ENCODE measurements at regions not wholly inside any gene's neighbourhood (a gene's known extent, or its start where the extent isn't known, plus 50 kb on each side); places are given as distances from the start of the nearest gene placed in this dataset.

GRCh38 chr4:120498678-120499077 lies 423.8 kb downstream of the PRDM5 start:
- no peak for DNase-seq
- no peak overlapping the region for H3K27ac Mint-ChIP-seq
- no peak for ATAC-seq
- H3K27me3 Mint-ChIP-seq = no peaks in the 10 kb centered on the region
- no peaks in the 10 kb centered on the region for H3K36me3 Mint-ChIP-seq (ENCODE audit: low read depth)
- no peaks in the 10 kb centered on the region for H3K4me1 Mint-ChIP-seq
- H3K4me3 Mint-ChIP-seq = no peak overlapping the region
- H3K9me3 Mint-ChIP-seq = no peaks in the 10 kb centered on the region

- H3K9me3 Mint-ChIP-seq = peaks cover 5% of the 10 kb centered on the region
- no peaks in the 10 kb centered on the region for H3K4me1 Mint-ChIP-seq
- DNase-seq = no peak
- H3K27me3 Mint-ChIP-seq = no peaks in the 10 kb centered on the region
- no peak overlapping the region for H3K27ac Mint-ChIP-seq
- no peaks in the 10 kb centered on the region for H3K36me3 Mint-ChIP-seq (ENCODE audit: low read depth)
- no peak for ATAC-seq
- H3K4me3 Mint-ChIP-seq = no peak overlapping the region
Measured at GRCh38 chr4:120491481-120491880, 424.8 kb upstream of the MAD2L1 start.

- Mint-ChIP-seq H3K9me3 (peaks cover 4% of the 10 kb centered on the region), H3K4me1 (no peaks in the 10 kb centered on the region), H3K27ac (no peak overlapping the region), H3K4me3 (no peak overlapping the region), H3K27me3 (no peaks in the 10 kb centered on the region), H3K36me3 (ENCODE audit: low read depth) (no peaks in the 10 kb centered on the region)
- no peak for ATAC-seq
- DNase-seq = no peak
Measured at GRCh38 chr4:120481756-120482155, 415.1 kb upstream of the MAD2L1 start.

DNA sequence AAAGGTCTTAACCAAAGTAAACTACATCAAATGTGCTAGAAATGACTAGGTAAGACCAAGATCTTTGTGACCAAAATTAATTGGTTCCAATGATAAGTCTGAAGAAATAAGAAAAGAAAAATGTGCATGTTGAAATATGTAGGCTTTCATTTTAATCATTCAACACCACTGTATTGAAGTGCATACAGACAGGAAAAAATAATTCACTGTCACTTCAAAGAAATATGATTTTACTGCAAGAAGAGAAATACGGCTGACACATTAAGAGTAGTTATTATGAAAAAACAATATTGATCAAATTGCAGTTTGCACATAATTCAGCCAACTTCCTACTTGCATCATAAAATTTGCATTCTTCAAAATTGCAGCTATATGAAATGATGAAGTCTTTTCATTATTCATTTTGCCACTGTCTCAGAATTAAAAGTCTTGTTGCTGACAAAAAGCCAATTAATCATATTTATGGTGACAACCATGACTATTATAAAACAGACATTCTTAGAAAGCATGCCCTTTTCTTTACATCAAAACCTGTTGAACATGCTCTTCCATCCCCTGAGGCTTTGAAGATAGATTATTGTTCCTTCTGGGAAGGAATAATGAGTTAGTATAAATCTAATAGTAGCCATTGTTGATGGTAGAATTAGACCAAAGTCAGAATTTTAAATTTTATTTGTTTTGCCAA lies 405.9 kb upstream of the MAD2L1 start:
- Mint-ChIP-seq H3K36me3 (ENCODE audit: low read depth) (no peaks in the 10 kb centered on the region), H3K4me1 (no peaks in the 10 kb centered on the region), H3K9me3 (no peaks in the 10 kb centered on the region), H3K4me3 (no peak overlapping the region), H3K27me3 (no peaks in the 10 kb centered on the region), H3K27ac (no peak overlapping the region)
- ATAC-seq (no peak), DNase-seq (no peak)

- Mint-ChIP-seq H3K4me3 (no peak overlapping the region), H3K36me3 (ENCODE audit: low read depth) (no peaks in the 10 kb centered on the region), H3K4me1 (no peaks in the 10 kb centered on the region), H3K9me3 (peaks cover 17% of the 10 kb centered on the region), H3K27me3 (no peaks in the 10 kb centered on the region), H3K27ac (no peak overlapping the region)
- DNase-seq (no peak), ATAC-seq (no peak)
Measured at GRCh38 chr4:120466429-120466828, 399.8 kb upstream of the MAD2L1 start.

DNA sequence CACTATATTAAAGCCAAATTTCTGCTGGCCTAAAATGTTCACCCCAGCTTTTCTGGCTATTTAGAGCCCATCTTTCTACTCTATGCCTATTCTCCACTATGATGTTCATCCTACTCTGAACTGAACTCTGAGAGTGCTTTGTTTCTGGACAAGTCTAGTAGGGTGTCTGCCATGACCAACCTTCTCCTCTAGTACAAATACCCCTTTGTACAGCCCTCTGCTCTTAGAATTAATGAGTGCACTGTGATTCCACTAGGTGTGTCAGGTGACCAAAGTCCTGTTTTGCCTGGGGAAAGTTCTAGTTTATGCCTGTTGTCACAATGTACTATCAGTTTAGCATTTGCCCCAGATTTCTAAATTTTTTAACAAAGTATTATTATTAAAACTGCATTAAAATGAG lies 388.1 kb upstream of the MAD2L1 start:
- Mint-ChIP-seq H3K36me3 (ENCODE audit: low read depth) (no peaks in the 10 kb centered on the region), H3K4me3 (no peak overlapping the region), H3K27me3 (peaks cover 6% of the 10 kb centered on the region), H3K9me3 (no peaks in the 10 kb centered on the region), H3K27ac (no peak overlapping the region), H3K4me1 (no peaks in the 10 kb centered on the region)
- ATAC-seq (no peak), DNase-seq (no peak)

GRCh38 chr4:120452536-120452935 lies 385.9 kb upstream of the MAD2L1 start:
- H3K27me3 Mint-ChIP-seq = peaks cover 6% of the 10 kb centered on the region
- ATAC-seq = no peak
- no peak overlapping the region for H3K4me3 Mint-ChIP-seq
- no peaks in the 10 kb centered on the region for H3K36me3 Mint-ChIP-seq (ENCODE audit: low read depth)
- no peaks in the 10 kb centered on the region for H3K9me3 Mint-ChIP-seq
- no peak for DNase-seq
- no peak overlapping the region for H3K27ac Mint-ChIP-seq
- no peaks in the 10 kb centered on the region for H3K4me1 Mint-ChIP-seq

DNA sequence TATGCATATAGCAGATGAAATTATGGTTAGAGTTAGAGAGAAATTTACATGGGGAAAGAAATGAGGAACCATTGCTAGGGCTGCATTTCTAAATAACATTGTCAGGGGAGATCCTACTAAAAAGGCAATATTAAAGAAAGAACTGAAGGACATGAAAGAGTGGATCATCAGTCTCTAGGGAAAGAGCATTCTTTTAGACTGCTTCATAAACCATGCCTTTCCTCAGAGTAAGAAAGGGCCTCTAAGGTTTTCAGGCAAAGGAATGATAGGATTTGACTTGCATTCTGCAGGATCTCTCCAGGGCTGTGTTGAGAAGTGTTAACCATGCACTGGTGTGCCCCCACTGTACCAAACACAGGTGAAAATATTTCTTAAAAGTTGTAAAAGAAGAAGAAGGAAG lies 385.4 kb upstream of the MAD2L1 start:
- ATAC-seq (no peak), DNase-seq (no peak)
- Mint-ChIP-seq H3K4me1 (no peaks in the 10 kb centered on the region), H3K4me3 (no peak overlapping the region), H3K9me3 (no peaks in the 10 kb centered on the region), H3K27ac (no peak overlapping the region), H3K36me3 (ENCODE audit: low read depth) (no peaks in the 10 kb centered on the region), H3K27me3 (peaks cover 6% of the 10 kb centered on the region)

DNA sequence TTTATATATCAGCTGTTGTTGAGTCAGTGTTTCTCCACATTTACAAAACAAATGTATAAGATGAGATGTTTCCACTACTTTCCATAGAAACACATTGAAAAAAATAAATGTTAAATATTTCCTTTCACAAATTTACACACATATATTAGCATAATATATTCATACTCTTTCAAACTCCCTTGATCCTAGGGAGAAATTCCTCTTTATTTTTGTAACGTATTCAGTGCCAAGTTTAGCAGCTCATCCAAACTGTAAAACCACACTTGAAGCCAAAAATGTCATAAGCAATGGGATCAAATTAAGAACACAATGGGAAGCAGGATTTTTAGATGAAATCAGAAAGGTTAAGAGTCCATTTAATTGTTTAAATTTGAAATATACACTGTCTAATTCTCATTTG lies 381.1 kb upstream of the MAD2L1 start:
- no peaks in the 10 kb centered on the region for H3K36me3 Mint-ChIP-seq (ENCODE audit: low read depth)
- DNase-seq (no peak), ATAC-seq (no peak)
- no peaks in the 10 kb centered on the region for H3K4me1 Mint-ChIP-seq
- H3K4me3 Mint-ChIP-seq = no peak overlapping the region
- no peak overlapping the region for H3K27ac Mint-ChIP-seq
- peaks cover 4% of the 10 kb centered on the region for H3K27me3 Mint-ChIP-seq
- no peaks in the 10 kb centered on the region for H3K9me3 Mint-ChIP-seq

GRCh38 chr4:120446051-120446567 lies 379.5 kb upstream of the MAD2L1 start:
- ATAC-seq (no peak), DNase-seq (no peak)
- peaks cover 4% of the 10 kb centered on the region for H3K27me3 Mint-ChIP-seq
- H3K4me3 Mint-ChIP-seq = no peak overlapping the region
- no peaks in the 10 kb centered on the region for H3K4me1 Mint-ChIP-seq
- H3K9me3 Mint-ChIP-seq = no peaks in the 10 kb centered on the region
- H3K36me3 Mint-ChIP-seq (ENCODE audit: low read depth) = no peaks in the 10 kb centered on the region
- no peak overlapping the region for H3K27ac Mint-ChIP-seq

- Mint-ChIP-seq H3K36me3 (ENCODE audit: low read depth) (no peaks in the 10 kb centered on the region), H3K4me1 (no peaks in the 10 kb centered on the region), H3K4me3 (no peak overlapping the region), H3K9me3 (no peaks in the 10 kb centered on the region), H3K27me3 (no peaks in the 10 kb centered on the region), H3K27ac (no peak overlapping the region)
- ATAC-seq = no peak
- no peak for DNase-seq
Measured at GRCh38 chr4:120445186-120445585, 378.5 kb upstream of the MAD2L1 start.

DNA sequence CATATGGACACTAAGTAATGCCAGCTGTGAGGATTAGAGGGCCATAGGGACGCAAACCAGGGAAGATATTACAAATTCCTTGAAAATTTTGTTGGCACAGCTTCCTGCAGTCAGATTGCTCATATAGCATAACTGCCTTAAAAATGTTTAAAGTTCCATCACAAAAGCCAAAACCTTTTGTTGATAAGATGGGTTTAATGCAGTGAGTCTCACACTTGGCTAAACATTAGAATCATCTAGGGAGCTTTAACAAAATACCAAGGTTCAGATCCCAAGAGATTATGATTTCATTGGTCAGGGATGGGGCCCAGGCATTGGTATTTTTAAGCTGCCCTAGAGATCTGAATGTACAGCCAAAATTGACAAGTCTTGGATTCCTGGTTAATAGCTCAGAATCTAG lies 376.5 kb upstream of the MAD2L1 start:
- H3K27me3 Mint-ChIP-seq = no peaks in the 10 kb centered on the region
- no peak overlapping the region for H3K27ac Mint-ChIP-seq
- no peaks in the 10 kb centered on the region for H3K36me3 Mint-ChIP-seq (ENCODE audit: low read depth)
- no peaks in the 10 kb centered on the region for H3K9me3 Mint-ChIP-seq
- H3K4me1 Mint-ChIP-seq = no peaks in the 10 kb centered on the region
- ATAC-seq (no peak), DNase-seq (no peak)
- no peak overlapping the region for H3K4me3 Mint-ChIP-seq

DNA sequence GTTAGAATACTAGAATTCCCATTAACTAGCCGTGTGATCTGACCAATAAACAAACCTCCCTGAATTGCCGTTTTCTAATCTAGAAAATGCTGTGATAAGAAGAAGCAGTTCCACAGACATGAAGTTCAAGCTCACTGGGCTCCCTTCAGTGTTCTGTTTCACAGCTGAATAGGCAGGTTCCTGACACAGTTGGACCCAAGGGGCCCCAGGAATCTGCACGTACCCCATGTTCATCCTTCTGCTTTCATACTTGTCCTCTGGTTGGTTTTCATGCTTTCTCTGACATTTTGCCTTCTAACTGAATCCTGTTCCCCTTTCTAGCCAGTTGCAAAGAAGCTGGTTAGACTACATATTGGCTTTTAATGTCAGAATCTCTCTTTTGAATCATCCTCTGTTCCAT lies 374.1 kb upstream of the MAD2L1 start:
- no peak for DNase-seq
- H3K27me3 Mint-ChIP-seq = no peaks in the 10 kb centered on the region
- no peak overlapping the region for H3K4me3 Mint-ChIP-seq
- no peaks in the 10 kb centered on the region for H3K4me1 Mint-ChIP-seq
- H3K9me3 Mint-ChIP-seq = no peaks in the 10 kb centered on the region
- H3K36me3 Mint-ChIP-seq (ENCODE audit: low read depth) = no peaks in the 10 kb centered on the region
- no peak overlapping the region for H3K27ac Mint-ChIP-seq
- no peak for ATAC-seq

GRCh38 chr4:120435179-120435578 lies 368.5 kb upstream of the MAD2L1 start:
- no peak overlapping the region for H3K27ac Mint-ChIP-seq
- H3K4me3 Mint-ChIP-seq = no peak overlapping the region
- H3K27me3 Mint-ChIP-seq = no peaks in the 10 kb centered on the region
- no peaks in the 10 kb centered on the region for H3K36me3 Mint-ChIP-seq (ENCODE audit: low read depth)
- no peak for ATAC-seq
- no peaks in the 10 kb centered on the region for H3K4me1 Mint-ChIP-seq
- no peak for DNase-seq
- no peaks in the 10 kb centered on the region for H3K9me3 Mint-ChIP-seq

DNA sequence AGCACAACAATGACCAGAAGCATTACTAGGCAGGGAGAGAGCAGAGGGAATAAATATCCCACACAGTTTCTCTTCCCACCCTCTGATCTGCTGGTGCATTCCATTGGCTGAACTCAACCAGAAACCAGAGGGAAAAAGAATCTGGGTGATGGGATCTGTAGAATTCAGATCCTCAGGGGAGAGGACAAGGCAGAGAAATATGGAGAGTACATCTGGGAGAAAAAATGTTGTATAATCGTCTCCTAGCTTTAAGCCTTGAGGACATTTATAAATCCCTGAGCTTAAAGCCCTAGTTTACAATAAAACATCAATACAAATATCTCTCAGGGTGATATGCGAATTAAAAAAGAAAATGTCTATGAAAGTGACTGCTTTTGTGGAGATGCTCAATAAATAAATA lies 368.1 kb upstream of the MAD2L1 start:
- Mint-ChIP-seq H3K4me3 (no peak overlapping the region), H3K36me3 (ENCODE audit: low read depth) (no peaks in the 10 kb centered on the region), H3K27me3 (no peaks in the 10 kb centered on the region), H3K27ac (no peak overlapping the region), H3K9me3 (no peaks in the 10 kb centered on the region), H3K4me1 (no peaks in the 10 kb centered on the region)
- DNase-seq (no peak), ATAC-seq (no peak)

- no peaks in the 10 kb centered on the region for H3K36me3 Mint-ChIP-seq (ENCODE audit: low read depth)
- no peaks in the 10 kb centered on the region for H3K9me3 Mint-ChIP-seq
- ATAC-seq = no peak
- no peaks in the 10 kb centered on the region for H3K27me3 Mint-ChIP-seq
- H3K27ac Mint-ChIP-seq = no peak overlapping the region
- DNase-seq = no peak
- H3K4me1 Mint-ChIP-seq = no peaks in the 10 kb centered on the region
- no peak overlapping the region for H3K4me3 Mint-ChIP-seq
Measured at GRCh38 chr4:120432301-120432860, 365.7 kb upstream of the MAD2L1 start.
